IMR-90 (cell line): ENCODE measurements at regions not wholly inside any gene's neighbourhood (a gene's known extent, or its start where the extent isn't known, plus 50 kb on each side); places are given as distances from the start of the nearest gene placed in this dataset.

Experiments used
- ATAC-seq: fragments of 200-7000 bp; cut with Tn5 transposase; 2 replicates; pipeline ENCODE4 v1.9.1; 2020; ENCODE audit warnings: low read depth, mild to moderate bottlenecking, moderate library complexity
- BruUV-seq: library from RNA; stranded (reverse); fragments of 400-500 nt; replicated peaks from 2 replicates; lab custom pipeline; 2021; lab: Mats Ljungman, UMichigan
- CTCF ChIA-PET: fragments of 300-600 bp; formaldehyde crosslinking; extraction: SDS; loops from one replicate; lab custom pipeline; 2021; ENCODE audit warnings: antibody characterized with exemption; lab: Yijun Ruan, JAX
- POLR2A ChIA-PET: fragments of 300-600 bp; sonication (Branson Sonifier 250); formaldehyde crosslinking; loops from one replicate; lab custom pipeline; 2022; ENCODE audit warnings: antibody characterized with exemption; ENCODE audit not compliant: unreplicated experiment; lab: Charles Lee
- DNase-seq: peaks from one replicate; pipeline ENCODE4 v3.0.0; 2013
- H2AFZ ChIP-seq: replicated peaks from 2 replicates; pipeline ENCODE3; 2013; ENCODE audit warnings: low read length, mild to moderate bottlenecking; ENCODE audit not compliant: poor library complexity
- H2AK5ac ChIP-seq: 2 replicates; pipeline ENCODE4 v1.6.1; 2013; ENCODE audit warnings: low read depth, low read length, inconsistent platforms
- H2AK9ac ChIP-seq: replicated peaks from 2 replicates; pipeline ENCODE3; 2013; ENCODE audit warnings: mild to moderate bottlenecking, low read depth, low read length, moderate library complexity; ENCODE audit not compliant: poor library complexity
- H2BK120ac ChIP-seq: 2 replicates; pipeline ENCODE4 v1.6.1; 2013; ENCODE audit warnings: low read depth, low read length, inconsistent platforms
- H2BK15ac ChIP-seq: 3 replicates; pipeline ENCODE4 v1.6.1; 2013; ENCODE audit warnings: low read depth, low read length, inconsistent platforms
- H2BK20ac ChIP-seq: 2 replicates; pipeline ENCODE4 v1.6.1; 2013; ENCODE audit warnings: low read depth, mild to moderate bottlenecking, inconsistent platforms, low read length, moderate library complexity
- H2BK5ac ChIP-seq: 2 replicates; pipeline ENCODE4 v1.6.1; 2013; ENCODE audit warnings: mild to moderate bottlenecking, low read depth, low read length, inconsistent platforms; ENCODE audit not compliant: poor library complexity, severe bottlenecking
- H3K14ac ChIP-seq: replicated peaks from 2 replicates; pipeline ENCODE4 v1.6.1; 2013; ENCODE audit warnings: low read depth, low read length, inconsistent platforms
- H3K18ac ChIP-seq: 2 replicates; pipeline ENCODE4 v1.6.1; 2013; ENCODE audit warnings: low read depth, low read length, control low read depth
- H3K23ac ChIP-seq: 2 replicates; pipeline ENCODE4 v1.6.1; 2013; ENCODE audit warnings: low read depth, low read length, inconsistent platforms
- H3K27ac ChIP-seq: 2 replicates; pipeline ENCODE4 v1.5.1; 2013; ENCODE audit warnings: mild to moderate bottlenecking, control low read depth, low read length; ENCODE audit not compliant: insufficient read depth
- H3K27me3 ChIP-seq: 2 replicates; pipeline ENCODE4 v1.6.1; 2013; ENCODE audit warnings: low read length; ENCODE audit not compliant: control insufficient read depth, insufficient read depth
- H3K36me3 ChIP-seq: 2 replicates; pipeline ENCODE4 v1.6.1; 2013; ENCODE audit warnings: low read length, mixed read lengths; ENCODE audit not compliant: control insufficient read depth, insufficient read depth
- H3K4ac ChIP-seq: 2 replicates; pipeline ENCODE4 v1.6.1; 2013; ENCODE audit warnings: low read depth, low read length, inconsistent platforms
- H3K4me1 ChIP-seq: 2 replicates; pipeline ENCODE4 v1.6.1; 2013; ENCODE audit warnings: low read length, mixed read lengths; ENCODE audit not compliant: control insufficient read depth, insufficient read depth
- H3K4me2 ChIP-seq: 2 replicates; pipeline ENCODE4 v1.6.1; 2013; ENCODE audit warnings: low read depth, mild to moderate bottlenecking, control low read depth, low read length, moderate library complexity
- H3K4me3 ChIP-seq: 2 replicates; pipeline ENCODE4 v1.5.1; 2013; ENCODE audit warnings: low read depth, mild to moderate bottlenecking, control low read depth, low read length, moderate library complexity; ENCODE audit not compliant: insufficient read depth
- H3K56ac ChIP-seq: 2 replicates; pipeline ENCODE4 v1.6.1; 2013; ENCODE audit warnings: low read length, inconsistent platforms; ENCODE audit not compliant: insufficient read depth; ENCODE audit errors: extremely low read depth
- H3K79me1 ChIP-seq, 2 experiments: 2 replicates each; pipeline ENCODE4 v1.6.1; 2013; ENCODE audit warnings: low read length in 2 of 2, inconsistent platforms in 1 of 2, low read depth in 1 of 2
- H3K9ac ChIP-seq: 2 replicates; pipeline ENCODE4 v1.6.1; 2013; ENCODE audit warnings: low read depth, low read length, control low read depth
- H3K9me1 ChIP-seq: 2 replicates; pipeline ENCODE4 v1.6.1; 2013; ENCODE audit warnings: low read length, inconsistent platforms; ENCODE audit not compliant: insufficient read depth
- H3K9me3 ChIP-seq: 2 replicates; pipeline ENCODE4 v1.6.1; 2013; ENCODE audit warnings: low read length; ENCODE audit not compliant: control insufficient read depth, insufficient read depth
- H4K20me1 ChIP-seq: 2 replicates; pipeline ENCODE4 v1.6.1; 2013; ENCODE audit warnings: low read length, inconsistent platforms; ENCODE audit not compliant: insufficient read depth
- H4K5ac ChIP-seq: 2 replicates; pipeline ENCODE4 v1.6.1; 2013; ENCODE audit warnings: mild to moderate bottlenecking, low read depth, low read length, control low read depth
- H4K8ac ChIP-seq, 2 experiments: 2 replicates each; pipeline ENCODE4 v1.6.1; 2013; ENCODE audit warnings: low read depth in 2 of 2, low read length in 2 of 2, control low read depth in 1 of 2, inconsistent platforms in 1 of 2
- H4K91ac ChIP-seq: 2 replicates; pipeline ENCODE4 v1.6.1; 2013; ENCODE audit warnings: low read depth, low read length, inconsistent platforms; ENCODE audit not compliant: insufficient read depth
- BHLHE40 ChIP-seq: fragments of 150-350 bp; IDR thresholded peaks from 2 replicates; pipeline ENCODE4 v1.6.1; 2016; ENCODE audit warnings: mild to moderate bottlenecking, low read depth, low read length
- CEBPB ChIP-seq: IDR thresholded peaks from 2 replicates; pipeline ENCODE4 v1.6.1; 2012; ENCODE audit warnings: low read depth, low read length, improper control_type of control experiment
- CHD1 ChIP-seq: IDR thresholded peaks from 2 replicates; pipeline ENCODE4 v1.6.1; 2012; ENCODE audit warnings: low read depth, low read length, improper control_type of control experiment
- ELK1 ChIP-seq: fragments of 150-350 bp; IDR thresholded peaks from 2 replicates; pipeline ENCODE4 v1.6.1; 2016; ENCODE audit warnings: low read depth, mild to moderate bottlenecking, low read length, moderate library complexity, borderline replicate concordance
- FOS ChIP-seq: fragments of 150-350 bp; IDR thresholded peaks from 2 replicates; pipeline ENCODE4 v1.6.1; 2016; ENCODE audit warnings: low read depth, low read length
- MAFK ChIP-seq: IDR thresholded peaks from 2 replicates; pipeline ENCODE4 v1.6.1; 2012; ENCODE audit warnings: low read depth, low read length, improper control_type of control experiment
- MAZ ChIP-seq: IDR thresholded peaks from 2 replicates; pipeline ENCODE4 v1.6.1; 2012; ENCODE audit warnings: low read depth, mild to moderate bottlenecking, low read length, improper control_type of control experiment, moderate library complexity, borderline replicate concordance
- MXI1 ChIP-seq: IDR thresholded peaks from 2 replicates; pipeline ENCODE4 v1.6.1; 2012; ENCODE audit warnings: low read depth, mild to moderate bottlenecking, low read length, moderate library complexity, borderline replicate concordance
- NFE2L2 ChIP-seq: fragments of 150-350 bp; IDR thresholded peaks from 2 replicates; pipeline ENCODE4 v1.6.1; 2016; ENCODE audit warnings: low read depth, mild to moderate bottlenecking, low read length
- POLR2A ChIP-seq: IDR thresholded peaks from 2 replicates; pipeline ENCODE4 v1.6.1; 2012; ENCODE audit warnings: mild to moderate bottlenecking, low read depth, low read length
- RAD21 ChIP-seq: IDR thresholded peaks from 2 replicates; pipeline ENCODE4 v1.6.1; 2012; ENCODE audit warnings: low read length, improper control_type of control experiment
- RCOR1 ChIP-seq: IDR thresholded peaks from 2 replicates; pipeline ENCODE4 v1.6.1; 2012; ENCODE audit warnings: mild to moderate bottlenecking, low read length, improper control_type of control experiment; ENCODE audit not compliant: insufficient replicate concordance
- RFX5 ChIP-seq: IDR thresholded peaks from 2 replicates; pipeline ENCODE4 v1.8.0; 2012; ENCODE audit warnings: low read depth, mild to moderate bottlenecking, low read length, moderate library complexity
- SMC3 ChIP-seq: fragments of 150-350 bp; IDR thresholded peaks from 2 replicates; pipeline ENCODE4 v1.6.1; 2016; ENCODE audit warnings: low read depth, mild to moderate bottlenecking, antibody characterized with exemption, low read length, moderate library complexity
- USF2 ChIP-seq: fragments of 150-350 bp; IDR thresholded peaks from 2 replicates; pipeline ENCODE4 v1.6.1; 2017; ENCODE audit warnings: mild to moderate bottlenecking, antibody characterized with exemption, low read length, low read depth
- WGBS, 2 experiments: methylation state at CpG; one replicate each; pipeline versions ENCODE4 v1.1.5 to v1.1.7; 2013; ENCODE audit warnings: missing lambda C conversion rate in 2 of 2; ENCODE audit not compliant: insufficient read length in 1 of 2; ENCODE audit errors: extremely low coverage in 2 of 2; 5-methylcytosine and 5-hydroxymethylcytosine counted together
- dilution Hi-C: fragments of 300-500 bp; cut with HindIII; formaldehyde crosslinking; loops from one replicate; pipeline ENCODE4 v1.14.3; 2018; ENCODE audit warnings: low sequenced_read_pairs; ENCODE audit not compliant: unreplicated experiment
- in situ Hi-C: fragments of 300-500 bp; cut with MboI; formaldehyde crosslinking; loops from 3 replicates; pipeline ENCODE4 v1.14.3; 2019; ENCODE audit warnings: low sequenced_read_pairs, inconsistent platforms, mixed read lengths
- intact Hi-C: fragments of 100-400 bp; cut with micrococcal nuclease; formaldehyde crosslinking; loops from 2 replicates; pipeline ENCODE4 v1.10.0; 2022
- TF ChIP-seq, protein P1 (sequence below): conservative IDR thresholded peaks from 2 replicates; pipeline ENCODE4 v1.5.1; 2012; ENCODE audit warnings: mild to moderate bottlenecking, low read depth, low read length, improper control_type of control experiment

DNA sequence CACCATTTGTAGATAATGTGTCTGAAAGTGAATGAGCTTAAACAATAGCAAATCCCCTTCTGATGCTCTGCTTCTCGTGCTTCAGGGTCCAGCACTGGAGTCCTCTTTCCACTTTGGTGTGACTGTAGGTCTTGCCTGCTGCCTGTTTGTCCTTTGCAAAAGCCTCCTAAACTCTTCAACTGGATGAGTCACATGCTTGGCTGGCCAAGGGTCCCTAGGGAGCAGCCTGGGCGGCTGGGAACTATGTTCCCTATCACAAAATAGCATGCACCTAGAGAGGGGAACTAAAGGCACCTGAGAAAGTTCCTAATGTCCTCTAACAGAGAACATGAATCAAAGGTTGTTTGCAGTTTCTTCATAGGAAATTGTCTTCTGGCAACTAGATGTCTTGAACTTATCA, 607.2 kb upstream of the PLXNA2 start:
- Histone ChIP-seq H3K9me3 (peaks cover 10% of the 10 kb centered on the region), H4K5ac (no peak overlapping the region), H3K4ac (no peak overlapping the region), H3K56ac (no peak overlapping the region), H2AK9ac (no peak overlapping the region), H4K8ac (no peak overlapping the region), H3K79me1 (no peaks in the 10 kb centered on the region), H4K20me1 (no peaks in the 10 kb centered on the region), H2AK5ac (no peak overlapping the region), H3K4me2 (no peak overlapping the region), H3K14ac (no peak overlapping the region), H3K9ac (no peak overlapping the region), H2BK20ac (no peak overlapping the region), H3K4me3 (no peak overlapping the region), H3K23ac (no peak overlapping the region), H3K4me1 (no peaks in the 10 kb centered on the region), H3K36me3 (no peaks in the 10 kb centered on the region), H2AFZ (no peak overlapping the region), H2BK15ac (no peak overlapping the region), H3K27me3 (no peaks in the 10 kb centered on the region), H3K9me1 (no peaks in the 10 kb centered on the region), H3K18ac (no peak overlapping the region), H2BK5ac (no peak overlapping the region), H2BK120ac (no peak overlapping the region), H3K27ac (no peak overlapping the region), H4K91ac (no peak overlapping the region)
- WGBS, 2 experiments, result no CpG with 5 or more reads among the region's 2 CpGs
- ChIA-PET CTCF (no interaction called here), POLR2A (no interaction called here)
- dilution Hi-C loops, result no loop called here
- TF ChIP-seq, protein P1, sequence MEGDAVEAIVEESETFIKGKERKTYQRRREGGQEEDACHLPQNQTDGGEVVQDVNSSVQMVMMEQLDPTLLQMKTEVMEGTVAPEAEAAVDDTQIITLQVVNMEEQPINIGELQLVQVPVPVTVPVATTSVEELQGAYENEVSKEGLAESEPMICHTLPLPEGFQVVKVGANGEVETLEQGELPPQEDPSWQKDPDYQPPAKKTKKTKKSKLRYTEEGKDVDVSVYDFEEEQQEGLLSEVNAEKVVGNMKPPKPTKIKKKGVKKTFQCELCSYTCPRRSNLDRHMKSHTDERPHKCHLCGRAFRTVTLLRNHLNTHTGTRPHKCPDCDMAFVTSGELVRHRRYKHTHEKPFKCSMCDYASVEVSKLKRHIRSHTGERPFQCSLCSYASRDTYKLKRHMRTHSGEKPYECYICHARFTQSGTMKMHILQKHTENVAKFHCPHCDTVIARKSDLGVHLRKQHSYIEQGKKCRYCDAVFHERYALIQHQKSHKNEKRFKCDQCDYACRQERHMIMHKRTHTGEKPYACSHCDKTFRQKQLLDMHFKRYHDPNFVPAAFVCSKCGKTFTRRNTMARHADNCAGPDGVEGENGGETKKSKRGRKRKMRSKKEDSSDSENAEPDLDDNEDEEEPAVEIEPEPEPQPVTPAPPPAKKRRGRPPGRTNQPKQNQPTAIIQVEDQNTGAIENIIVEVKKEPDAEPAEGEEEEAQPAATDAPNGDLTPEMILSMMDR, result no peak
- TF ChIP-seq USF2 (no peak), MAZ (no peak), CEBPB (no peak), BHLHE40 (no peak), RCOR1 (no peak), FOS (no peak), ELK1 (no peak), RAD21 (no peak), NFE2L2 (no peak), CHD1 (no peak), MXI1 (no peak), POLR2A (no peak), MAFK (no peak), RFX5 (no peak), SMC3 (no peak)
- DNase-seq (no peak), ATAC-seq (no peak)
- intact Hi-C loops, result no loop called here
- in situ Hi-C loops, result no loop called here
- BruUV-seq, result no TSS peak
